GM12874 (cell line): ENCODE measurements at regions not wholly inside any gene's neighbourhood (a gene's known extent, or its start where the extent isn't known, plus 50 kb on each side); places are given as distances from the start of the nearest gene placed in this dataset.

Experiments used
- CTCF ChIP-seq: IDR thresholded peaks from 2 replicates; pipeline ENCODE4 v1.5.1; 2011; ENCODE audit warnings: low read depth, mild to moderate bottlenecking, control low read depth, low read length, moderate library complexity; ENCODE audit not compliant: insufficient read depth

- no peak for TF ChIP-seq CTCF
These were observed 509.7 kb downstream of the NAV3 start for GRCh38 chr12:78340406-78340805.

GRCh38 chr12:78343657-78344056 is 513.0 kb downstream of the NAV3 start:
- no peak for TF ChIP-seq CTCF

GRCh38 chr12:78359520-78359919 is 505.1 kb upstream of the SYT1 start:
- no peak for TF ChIP-seq CTCF

- TF ChIP-seq CTCF = no peak
These were observed 502.9 kb upstream of the SYT1 start for GRCh38 chr12:78361683-78362082.

GRCh38 chr12:78371284-78371683 is 493.3 kb upstream of the SYT1 start:
- TF ChIP-seq CTCF = no peak

- no peak for TF ChIP-seq CTCF
These were observed 489.1 kb upstream of the SYT1 start for GRCh38 chr12:78375461-78375860.

GRCh38 chr12:78376257-78376656 is 488.3 kb upstream of the SYT1 start:
- TF ChIP-seq CTCF = no peak

- TF ChIP-seq CTCF = no peak
These were observed 481.2 kb upstream of the SYT1 start for GRCh38 chr12:78383414-78383813.
